ENCODE measurements at regions not wholly inside any gene's neighbourhood (a gene's known extent, or its start where the extent isn't known, plus 50 kb on each side); places are given as distances from the start of the nearest gene placed in this dataset.

GRCh38 chr1:234988155-234988517, 140.5 kb downstream of the TOMM20 start:
- DNase-seq = no peak

- DNase-seq = peak; percentile 90
These were observed 141.1 kb downstream of the TOMM20 start for GRCh38 chr1:234987415-234988154.

GRCh38 chr1:234986750-234987414, 141.8 kb downstream of the TOMM20 start:
- peak; percentile 33 for DNase-seq

- DNase-seq = no peak
These were observed 142.9 kb downstream of the TOMM20 start for GRCh38 chr1:234985516-234986294.

GRCh38 chr1:234985007-234985370, 143.6 kb downstream of the TOMM20 start:
- no peak for DNase-seq

GRCh38 chr1:234983564-234984238, 144.9 kb downstream of the TOMM20 start:
- DNase-seq = no peak

- no peak for DNase-seq
These were observed 146.9 kb downstream of the TOMM20 start for GRCh38 chr1:234981758-234982157.

- peak; percentile 52 for DNase-seq
These were observed 147.8 kb downstream of the TOMM20 start for GRCh38 chr1:234980645-234981396.

GRCh38 chr1:234980291-234980644, 148.4 kb downstream of the TOMM20 start:
- DNase-seq = no peak

GRCh38 chr1:234979296-234980279, 149.0 kb downstream of the TOMM20 start:
- no peak for DNase-seq

- DNase-seq = peak; percentile 63
These were observed 150.0 kb downstream of the TOMM20 start for GRCh38 chr1:234978397-234979295.

- no peak for DNase-seq
These were observed 150.7 kb downstream of the TOMM20 start for GRCh38 chr1:234977875-234978396.

- DNase-seq = peak; percentile 66
These were observed 151.6 kb downstream of the TOMM20 start for GRCh38 chr1:234976861-234977680.

- DNase-seq = no peak
These were observed 152.4 kb downstream of the TOMM20 start for GRCh38 chr1:234975941-234976860.

GRCh38 chr1:234975122-234975940, 153.3 kb downstream of the TOMM20 start:
- no peak for DNase-seq

All from tongue (tissue), 1 donor.